H1 (cell line): ENCODE measurements at regions not wholly inside any gene's neighbourhood (a gene's known extent, or its start where the extent isn't known, plus 50 kb on each side); places are given as distances from the start of the nearest gene placed in this dataset.

Experiments
- CTCF ChIA-PET: fragments of 300-600 bp; sonication (Branson Sonifier 250); formaldehyde crosslinking; loops from one replicate; lab custom pipeline; 2021; ENCODE audit not compliant: partially characterized antibody; lab: Charles Lee
- POLR2A ChIA-PET: fragments of 300-600 bp; sonication (Branson Sonifier 250); formaldehyde crosslinking; loops from one replicate; lab custom pipeline; 2021; ENCODE audit warnings: inconsistent platforms; ENCODE audit not compliant: partially characterized antibody; lab: Charles Lee
- DNase-seq, 2 experiments: peaks; one replicate each; pipeline versions ENCODE4 v3.0.0 to v3.0.0-alpha.2; 2010 to 2022; ENCODE audit warnings: low spot score in 2 of 2, low read depth in 1 of 2, mixed read lengths in 1 of 2
- FAIRE-seq: peaks from 2 replicates; lab custom pipeline; 2011; peaks lifted over from hg19 to GRCh38; lab: Jason Lieb, UNC
- H2AFZ ChIP-seq: 2 replicates; pipeline ENCODE4 v1.8.1; 2012; ENCODE audit warnings: low read length, inconsistent platforms
- H2AK5ac ChIP-seq: 2 replicates; pipeline ENCODE4 v1.6.1; 2013; ENCODE audit warnings: low read depth, low read length
- H2BK120ac ChIP-seq: replicated peaks from 2 replicates; pipeline ENCODE3; 2013; ENCODE audit warnings: low read depth, low read length, inconsistent platforms
- H2BK12ac ChIP-seq: 2 replicates; pipeline ENCODE4 v1.6.1; 2013; ENCODE audit warnings: low read depth, low read length
- H2BK15ac ChIP-seq: 2 replicates; pipeline ENCODE4 v1.6.1; 2013; ENCODE audit warnings: low read length
- H2BK20ac ChIP-seq: 2 replicates; pipeline ENCODE4 v1.6.1; 2013; ENCODE audit warnings: low read length
- H2BK5ac ChIP-seq: 2 replicates; pipeline ENCODE4 v1.6.1; 2013; ENCODE audit warnings: low read depth, low read length
- H3K14ac ChIP-seq: 2 replicates; pipeline ENCODE4 v1.6.1; 2013; ENCODE audit warnings: inconsistent platforms; ENCODE audit not compliant: insufficient read length
- H3K18ac ChIP-seq: 2 replicates; pipeline ENCODE4 v1.6.1; 2013; ENCODE audit warnings: low read length; ENCODE audit errors: extremely low read depth
- H3K23ac ChIP-seq: 2 replicates; pipeline ENCODE4 v1.6.1; 2013; ENCODE audit warnings: inconsistent platforms; ENCODE audit not compliant: insufficient read length
- H3K23me2 ChIP-seq: 2 replicates; pipeline ENCODE4 v1.6.1; 2013; ENCODE audit warnings: low read depth, low read length
- H3K27ac ChIP-seq: 2 replicates; pipeline ENCODE4 v1.6.1; 2011; ENCODE audit warnings: low read depth, low read length, inconsistent platforms
- H3K27me3 ChIP-seq, 4 experiments: replicated peaks in 1 of 4; 1 replicate in 1 of 4; 2 replicates in 3 of 4; pipeline versions ENCODE4 v1.6.1 to v1.8.1; 2011 to 2013; ENCODE audit warnings: low read length in 3 of 4, mild to moderate bottlenecking in 3 of 4, inconsistent platforms in 2 of 4, mixed read lengths in 2 of 4, moderate library complexity in 1 of 4; ENCODE audit not compliant: control insufficient read depth in 3 of 4, insufficient read depth in 3 of 4; ENCODE audit errors: extremely low read depth in 1 of 4
- H3K36me3 ChIP-seq, 4 experiments: 2 replicates each; pipeline versions ENCODE4 v1.6.1 to v1.8.1; 2011 to 2013; ENCODE audit warnings: mild to moderate bottlenecking in 4 of 4, low read length in 3 of 4, moderate library complexity in 2 of 4, control low read depth in 1 of 4, inconsistent platforms in 1 of 4; ENCODE audit not compliant: insufficient read depth in 4 of 4, control insufficient read depth in 2 of 4
- H3K4ac ChIP-seq: replicated peaks from 2 replicates; pipeline ENCODE3; 2013; ENCODE audit warnings: low read length, low read depth, mixed read lengths, inconsistent platforms; ENCODE audit not compliant: insufficient read length
- H3K4me1 ChIP-seq, 4 experiments: replicated peaks in 1 of 4; 1 replicate in 1 of 4; 2 replicates in 3 of 4; pipeline versions ENCODE4 v1.6.1 to v1.8.1; 2011 to 2013; ENCODE audit warnings: low read length in 3 of 4, inconsistent platforms in 2 of 4, mixed read lengths in 1 of 4; ENCODE audit not compliant: insufficient read depth in 4 of 4, control insufficient read depth in 3 of 4
- H3K4me2 ChIP-seq, 2 experiments: 2 replicates each; pipeline versions ENCODE4 v1.6.1 to v1.8.1; 2011 to 2013; ENCODE audit warnings: low read depth in 2 of 2, low read length in 2 of 2, control low read depth in 1 of 2, inconsistent platforms in 1 of 2, mild to moderate bottlenecking in 1 of 2; ENCODE audit not compliant: insufficient read depth in 1 of 2
- H3K4me3 ChIP-seq, 4 experiments: fragments of 200-600, 300-600 bp in 1 of 4; sonication (generic), shearing (Covaris generic), sonication (Bioruptor Twin) in 1 of 4; 2 replicates each; pipeline versions ENCODE4 v1.5.1 to v1.8.1; 2011 to 2016; ENCODE audit warnings: low read length in 4 of 4, low read depth in 3 of 4, control low read depth in 2 of 4, inconsistent platforms in 2 of 4, mild to moderate bottlenecking in 2 of 4, mixed read lengths in 1 of 4, moderate library complexity in 1 of 4; ENCODE audit not compliant: insufficient read depth in 2 of 4; ENCODE audit errors: extremely low read depth in 1 of 4
- H3K56ac ChIP-seq: replicated peaks from 2 replicates; pipeline ENCODE3; 2013; ENCODE audit warnings: low read depth, mild to moderate bottlenecking, mixed read lengths, low read length, inconsistent platforms; ENCODE audit not compliant: insufficient read length
- H3K79me1 ChIP-seq: 2 replicates; pipeline ENCODE4 v1.6.1; 2013; ENCODE audit warnings: low read depth, low read length, control low read depth
- H3K79me2 ChIP-seq, 2 experiments: 2 replicates each; pipeline versions ENCODE4 v1.6.1 to v1.8.1; 2012 to 2013; ENCODE audit warnings: low read length in 2 of 2, mild to moderate bottlenecking in 2 of 2, inconsistent platforms in 1 of 2; ENCODE audit not compliant: insufficient read depth in 2 of 2, control insufficient read depth in 1 of 2
- H3K9ac ChIP-seq, 4 experiments: replicated peaks in 1 of 4; 1 replicate in 1 of 4; 2 replicates in 3 of 4; pipeline versions ENCODE4 v1.6.1 to v1.8.1; 2011 to 2013; ENCODE audit warnings: low read depth in 3 of 4, low read length in 3 of 4, control low read depth in 2 of 4, mild to moderate bottlenecking in 2 of 4, moderate library complexity in 2 of 4, inconsistent platforms in 1 of 4; ENCODE audit errors: extremely low read depth in 1 of 4
- H3K9me3 ChIP-seq, 2 experiments: 2 replicates each; pipeline versions ENCODE4 v1.6.1 to v1.8.1; 2012 to 2013; ENCODE audit warnings: mild to moderate bottlenecking in 2 of 2, moderate library complexity in 2 of 2, control low read depth in 1 of 2, inconsistent platforms in 1 of 2, low read depth in 1 of 2, low read length in 1 of 2, mixed read lengths in 1 of 2; ENCODE audit not compliant: insufficient read depth in 2 of 2
- H4K20me1 ChIP-seq, 2 experiments: replicated peaks in 1 of 2; 2 replicates each; pipeline versions ENCODE3 to v1.8.1; 2011 to 2013; ENCODE audit warnings: inconsistent platforms in 2 of 2, low read length in 2 of 2, mild to moderate bottlenecking in 1 of 2; ENCODE audit not compliant: insufficient read depth in 2 of 2, control insufficient read depth in 1 of 2
- H4K5ac ChIP-seq: 2 replicates; pipeline ENCODE4 v1.6.1; 2013; ENCODE audit warnings: low read length, low read depth, mixed read lengths, inconsistent platforms; ENCODE audit not compliant: insufficient read length
- H4K8ac ChIP-seq: 2 replicates; pipeline ENCODE4 v1.8.0; 2013; ENCODE audit warnings: mild to moderate bottlenecking, moderate library complexity, low read length, inconsistent platforms; ENCODE audit not compliant: insufficient read depth; ENCODE audit errors: extremely low read depth
- H4K91ac ChIP-seq: replicated peaks from 2 replicates; pipeline ENCODE3; 2013; ENCODE audit warnings: low read length, mixed read lengths, inconsistent platforms; ENCODE audit not compliant: insufficient read length
- WGBS, 2 experiments: shearing (Covaris generic) in 1 of 2; methylation state at CpG; one replicate each; pipeline versions ENCODE4 v1.1.6 to v1.1.7; 2013 to 2015; ENCODE audit warnings: low lambda C conversion rate in 2 of 2, mixed read lengths in 2 of 2, inconsistent platforms in 1 of 2, low coverage in 1 of 2, missing lambda C conversion rate in 1 of 2; ENCODE audit not compliant: insufficient replicate concordance in 2 of 2, insufficient coverage in 1 of 2, insufficient read length in 1 of 2; ENCODE audit errors: extremely low coverage in 1 of 2, missing lambda C conversion rate in 1 of 2; 5-methylcytosine and 5-hydroxymethylcytosine counted together

GRCh38 chr12:114141921-114142564 lies 175.9 kb upstream of the RBM19 start:
- no peaks in the 10 kb centered on the region for H3K9me3 ChIP-seq
- no peak overlapping the region for H2BK15ac ChIP-seq
- CTCF ChIA-PET = interaction anchor here (0.8 to 3.1 kb wide), 8 partner anchors 11 to 171 kb away, joined by 3 to 19 read pairs (median 4); no protein-coding TSS in a partner anchor
- H3K23me2 ChIP-seq = no peaks in the 10 kb centered on the region
- no peak overlapping the region for H4K8ac ChIP-seq
- no peak overlapping the region for H4K91ac ChIP-seq
- H3K18ac ChIP-seq = no peak overlapping the region
- H3K9ac ChIP-seq = no peak overlapping the region
- no peak overlapping the region for H3K14ac ChIP-seq
- H2BK12ac ChIP-seq = no peak overlapping the region
- H3K56ac ChIP-seq = no peak overlapping the region
- H3K4me3 ChIP-seq = no peak overlapping the region
- no peak overlapping the region for H2AK5ac ChIP-seq
- H3K79me2 ChIP-seq = no peaks in the 10 kb centered on the region
- H2BK5ac ChIP-seq = no peak overlapping the region
- no peak overlapping the region for H4K5ac ChIP-seq
- no peak overlapping the region for H2AFZ ChIP-seq
- peaks cover 0 to 4% (median 1%) of the 10 kb centered on the region in 4 experiments; a peak in 3 of 7 replicates for H3K27me3 ChIP-seq
- 78% methylated on average over 4 of the region's 4 CpGs; no CpG with 5 or more reads in 1 of the 2 experiments for WGBS, 2 experiments
- POLR2A ChIA-PET = no interaction called here
- H3K36me3 ChIP-seq = no peaks in the 10 kb centered on the region
- no peak overlapping the region for H2BK20ac ChIP-seq
- H3K4me2 ChIP-seq = no peak overlapping the region
- H3K4me1 ChIP-seq = no peaks in the 10 kb centered on the region
- H3K27ac ChIP-seq = no peak overlapping the region
- H3K23ac ChIP-seq = no peak overlapping the region
- H3K4ac ChIP-seq = no peak overlapping the region
- no peaks in the 10 kb centered on the region for H3K79me1 ChIP-seq
- no peak for DNase-seq
- FAIRE-seq = no peak
- no peak overlapping the region for H2BK120ac ChIP-seq
- no peaks in the 10 kb centered on the region for H4K20me1 ChIP-seq
